ENCODE measurements at regions not wholly inside any gene's neighbourhood (a gene's known extent, or its start where the extent isn't known, plus 50 kb on each side); places are given as distances from the start of the nearest gene placed in this dataset.

DNA sequence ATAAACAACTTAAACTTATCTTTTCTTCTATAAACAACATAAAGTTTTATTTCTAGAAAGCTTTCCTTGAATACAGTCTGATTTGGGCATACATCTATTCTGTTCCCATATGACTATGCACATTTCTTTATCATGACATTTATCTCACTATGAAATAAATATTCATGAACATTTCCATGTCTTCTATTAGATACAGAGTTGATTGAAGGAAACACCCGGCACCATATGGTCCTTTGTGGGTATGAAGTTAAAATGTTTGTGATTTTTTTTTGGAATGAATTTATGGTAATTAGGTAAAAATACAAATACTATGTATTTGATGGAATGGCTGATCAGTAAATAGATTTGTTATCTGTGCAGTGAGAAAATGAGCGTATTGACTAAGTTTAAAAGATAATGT, 1209.8 kb upstream of the ACO1 start:
- H3K27ac ChIP-seq (ENCODE audit: low read length): no peak overlapping the region
- DNase-seq (ENCODE audit: low read depth, low spot score) (no peak), ATAC-seq (no peak)
- BruUV-seq (replicated peaks): no TSS peak
- in situ Hi-C loops (cut with HindIII; ENCODE audit: low pct_unique_long_range_greater_than_20kb, low sequenced_read_pairs) (no loop called here), intact Hi-C loops (cut with micrococcal nuclease; ENCODE audit: unreplicated experiment) (no loop called here)
- POLR2A ChIA-PET: no interaction called here
- CTCF ChIA-PET: no interaction called here
- H3K36me3 ChIP-seq (ENCODE audit: control insufficient read depth, insufficient read depth, low read length): no peaks in the 10 kb centered on the region
- no peaks in the 10 kb centered on the region for H3K27me3 ChIP-seq (ENCODE audit: control insufficient read depth, insufficient read depth, low read length)
- no peaks in the 10 kb centered on the region for H3K9me3 ChIP-seq (ENCODE audit: control insufficient read depth, insufficient read depth, low read depth, low read length)
- TF ChIP-seq, protein P1, sequence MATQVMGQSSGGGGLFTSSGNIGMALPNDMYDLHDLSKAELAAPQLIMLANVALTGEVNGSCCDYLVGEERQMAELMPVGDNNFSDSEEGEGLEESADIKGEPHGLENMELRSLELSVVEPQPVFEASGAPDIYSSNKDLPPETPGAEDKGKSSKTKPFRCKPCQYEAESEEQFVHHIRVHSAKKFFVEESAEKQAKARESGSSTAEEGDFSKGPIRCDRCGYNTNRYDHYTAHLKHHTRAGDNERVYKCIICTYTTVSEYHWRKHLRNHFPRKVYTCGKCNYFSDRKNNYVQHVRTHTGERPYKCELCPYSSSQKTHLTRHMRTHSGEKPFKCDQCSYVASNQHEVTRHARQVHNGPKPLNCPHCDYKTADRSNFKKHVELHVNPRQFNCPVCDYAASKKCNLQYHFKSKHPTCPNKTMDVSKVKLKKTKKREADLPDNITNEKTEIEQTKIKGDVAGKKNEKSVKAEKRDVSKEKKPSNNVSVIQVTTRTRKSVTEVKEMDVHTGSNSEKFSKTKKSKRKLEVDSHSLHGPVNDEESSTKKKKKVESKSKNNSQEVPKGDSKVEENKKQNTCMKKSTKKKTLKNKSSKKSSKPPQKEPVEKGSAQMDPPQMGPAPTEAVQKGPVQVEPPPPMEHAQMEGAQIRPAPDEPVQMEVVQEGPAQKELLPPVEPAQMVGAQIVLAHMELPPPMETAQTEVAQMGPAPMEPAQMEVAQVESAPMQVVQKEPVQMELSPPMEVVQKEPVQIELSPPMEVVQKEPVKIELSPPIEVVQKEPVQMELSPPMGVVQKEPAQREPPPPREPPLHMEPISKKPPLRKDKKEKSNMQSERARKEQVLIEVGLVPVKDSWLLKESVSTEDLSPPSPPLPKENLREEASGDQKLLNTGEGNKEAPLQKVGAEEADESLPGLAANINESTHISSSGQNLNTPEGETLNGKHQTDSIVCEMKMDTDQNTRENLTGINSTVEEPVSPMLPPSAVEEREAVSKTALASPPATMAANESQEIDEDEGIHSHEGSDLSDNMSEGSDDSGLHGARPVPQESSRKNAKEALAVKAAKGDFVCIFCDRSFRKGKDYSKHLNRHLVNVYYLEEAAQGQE (IDR thresholded peaks at IDR 0.05; ENCODE audit: insufficient read depth in 1 of 2, low read depth in 2 of 2, low read length in 1 of 2): no peak
- TF ChIP-seq SIN3A (IDR thresholded peaks at IDR 0.05; ENCODE audit: borderline replicate concordance, insufficient read depth, low read depth, low read length): no peak
- TF ChIP-seq TCF7L2 (IDR thresholded peaks at IDR 0.05; ENCODE audit: low read depth, low read length): no peak
- TF ChIP-seq POLR2AphosphoS5 (IDR thresholded peaks at IDR 0.05; ENCODE audit: low read depth, low read length): no peak
- TF ChIP-seq, protein P2, sequence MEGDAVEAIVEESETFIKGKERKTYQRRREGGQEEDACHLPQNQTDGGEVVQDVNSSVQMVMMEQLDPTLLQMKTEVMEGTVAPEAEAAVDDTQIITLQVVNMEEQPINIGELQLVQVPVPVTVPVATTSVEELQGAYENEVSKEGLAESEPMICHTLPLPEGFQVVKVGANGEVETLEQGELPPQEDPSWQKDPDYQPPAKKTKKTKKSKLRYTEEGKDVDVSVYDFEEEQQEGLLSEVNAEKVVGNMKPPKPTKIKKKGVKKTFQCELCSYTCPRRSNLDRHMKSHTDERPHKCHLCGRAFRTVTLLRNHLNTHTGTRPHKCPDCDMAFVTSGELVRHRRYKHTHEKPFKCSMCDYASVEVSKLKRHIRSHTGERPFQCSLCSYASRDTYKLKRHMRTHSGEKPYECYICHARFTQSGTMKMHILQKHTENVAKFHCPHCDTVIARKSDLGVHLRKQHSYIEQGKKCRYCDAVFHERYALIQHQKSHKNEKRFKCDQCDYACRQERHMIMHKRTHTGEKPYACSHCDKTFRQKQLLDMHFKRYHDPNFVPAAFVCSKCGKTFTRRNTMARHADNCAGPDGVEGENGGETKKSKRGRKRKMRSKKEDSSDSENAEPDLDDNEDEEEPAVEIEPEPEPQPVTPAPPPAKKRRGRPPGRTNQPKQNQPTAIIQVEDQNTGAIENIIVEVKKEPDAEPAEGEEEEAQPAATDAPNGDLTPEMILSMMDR (IDR thresholded peaks at IDR 0.05): no peak
- H3K4me1 ChIP-seq (ENCODE audit: control insufficient read depth, insufficient read depth, low read length): no peaks in the 10 kb centered on the region
- H3K4me3 ChIP-seq (ENCODE audit: low read depth in 2 of 2, low read length in 2 of 2): no peak overlapping the region

DNA sequence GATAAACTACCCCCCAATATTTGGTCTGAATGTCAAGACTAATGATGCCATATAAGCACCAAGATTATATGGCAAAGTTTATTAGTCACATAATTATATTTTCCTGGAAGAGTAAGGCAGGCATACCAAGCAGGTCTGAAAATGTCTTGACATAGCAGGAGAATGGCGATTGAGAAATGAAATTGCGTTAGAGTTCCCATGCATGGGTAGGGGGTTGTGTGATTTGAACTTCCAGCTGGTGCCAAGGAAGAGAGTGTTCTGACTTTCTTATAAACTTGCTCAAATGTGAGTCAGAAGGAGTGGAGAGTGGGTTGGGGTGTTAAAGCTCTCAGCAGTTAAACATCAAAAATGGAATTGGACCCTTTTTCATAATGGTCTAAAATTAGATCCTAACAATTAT, 1200.6 kb upstream of the ACO1 start:
- DNase-seq (ENCODE audit: low read depth, low spot score) (no peak), ATAC-seq (no peak)
- CTCF ChIA-PET: no interaction called here
- TF ChIP-seq SIN3A (IDR thresholded peaks at IDR 0.05; ENCODE audit: borderline replicate concordance, insufficient read depth, low read depth, low read length): no peak
- TF ChIP-seq POLR2AphosphoS5 (IDR thresholded peaks at IDR 0.05; ENCODE audit: low read depth, low read length): no peak
- TF ChIP-seq, protein P2 (IDR thresholded peaks at IDR 0.05): no peak
- BruUV-seq (replicated peaks): no TSS peak
- no peaks in the 10 kb centered on the region for H3K27me3 ChIP-seq (ENCODE audit: control insufficient read depth, insufficient read depth, low read length)
- in situ Hi-C loops (cut with HindIII; ENCODE audit: low pct_unique_long_range_greater_than_20kb, low sequenced_read_pairs) (no loop called here), intact Hi-C loops (cut with micrococcal nuclease; ENCODE audit: unreplicated experiment) (no loop called here)
- H3K27ac ChIP-seq (ENCODE audit: low read length): no peak overlapping the region
- H3K4me1 ChIP-seq (ENCODE audit: control insufficient read depth, insufficient read depth, low read length): no peaks in the 10 kb centered on the region
- H3K4me3 ChIP-seq (ENCODE audit: low read depth in 2 of 2, low read length in 2 of 2): no peak overlapping the region
- H3K36me3 ChIP-seq (ENCODE audit: control insufficient read depth, insufficient read depth, low read length): no peaks in the 10 kb centered on the region
- H3K9me3 ChIP-seq (ENCODE audit: control insufficient read depth, insufficient read depth, low read depth, low read length): peaks cover 4% of the 10 kb centered on the region; the same call in 1 of the 2 replicates
- POLR2A ChIA-PET: no interaction called here
